HG02759 (cell line): ENCODE measurements at regions not wholly inside any gene's neighbourhood (a gene's known extent, or its start where the extent isn't known, plus 50 kb on each side); places are given as distances from the start of the nearest gene placed in this dataset.
"Not testable (repeated sequence)": the region's sequence is repeated elsewhere in the genome, so short reads cannot be mapped to it uniquely, and the experiment has no call there.

Experiments used
- ATAC-seq: cut with Tn5 transposase; IDR thresholded peaks from one replicate; pipeline ENCODE4 v1.9.1; 2021; ENCODE audit warnings: mild to moderate bottlenecking, moderate library complexity; ENCODE audit not compliant: unreplicated experiment

DNA sequence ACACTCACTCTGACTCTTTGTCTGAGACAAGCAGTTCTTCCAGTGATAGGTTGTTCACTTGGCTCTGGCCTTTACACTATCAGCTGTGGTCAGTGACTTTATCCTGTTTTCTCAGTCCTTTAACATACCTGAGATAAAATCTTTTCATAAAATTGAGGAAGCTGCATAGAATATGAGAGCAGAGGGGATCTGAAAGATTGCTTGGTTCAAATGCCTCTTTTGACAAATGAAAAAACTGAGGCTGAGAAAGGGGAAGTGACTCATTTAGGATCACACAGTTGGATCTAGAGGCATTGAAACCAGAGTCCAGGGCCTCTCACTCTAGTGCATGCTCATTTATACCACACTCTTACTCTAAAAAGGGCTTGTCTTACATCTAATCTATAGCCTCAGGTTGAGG is 277.0 kb upstream of the TBX18 start:
- ATAC-seq = peak; percentile 52

- no peak for ATAC-seq
Observed at GRCh38 chr6:85037221-85037620, 272.8 kb upstream of the TBX18 start.

GRCh38 chr6:85035766-85036165 is 271.4 kb upstream of the TBX18 start:
- no peak for ATAC-seq

DNA sequence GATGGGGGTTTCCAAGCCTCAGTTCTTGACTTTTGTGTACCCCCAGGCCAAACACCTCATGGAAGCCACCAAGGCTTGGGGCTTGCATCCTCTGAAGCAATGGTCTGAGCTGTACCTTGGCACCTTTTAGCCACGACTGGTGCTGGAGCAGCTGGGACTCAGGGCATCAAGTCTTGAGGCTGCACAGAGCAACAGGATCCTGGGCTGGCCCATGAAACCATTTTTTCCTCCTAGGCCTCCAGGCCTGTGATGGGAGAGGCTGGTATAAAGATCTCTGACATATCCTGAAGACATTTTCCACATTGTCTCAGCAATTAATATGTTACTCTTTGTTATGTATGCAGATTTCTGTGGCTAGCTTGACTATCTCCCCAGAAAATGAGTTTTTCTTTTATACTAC is 269.1 kb upstream of the TBX18 start:
- ATAC-seq = no peak

- ATAC-seq = no peak
Observed at GRCh38 chr6:85026021-85026420, 261.6 kb upstream of the TBX18 start.

DNA sequence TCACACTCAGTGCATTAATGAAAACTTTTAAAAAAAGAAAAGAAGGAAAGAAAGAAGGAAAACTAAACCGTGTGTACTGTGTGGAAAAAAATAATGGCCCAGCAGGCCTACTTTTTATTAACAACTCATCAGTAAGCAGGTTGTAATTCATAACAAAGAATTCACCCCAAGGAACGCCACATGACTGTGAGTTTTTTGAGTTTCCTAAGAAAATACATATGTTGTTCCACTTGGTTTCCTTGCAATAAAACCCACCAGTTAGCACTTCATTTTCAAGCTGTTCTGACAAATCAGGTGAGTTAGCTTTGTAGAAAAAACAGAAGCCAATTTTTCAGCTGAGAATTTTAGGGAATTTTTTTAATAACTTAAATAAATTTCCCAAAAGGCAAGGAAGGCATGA is 259.3 kb upstream of the TBX18 start:
- no peak for ATAC-seq

- no peak for ATAC-seq
Observed at GRCh38 chr6:85017352-85017751, 253.0 kb upstream of the TBX18 start.

DNA sequence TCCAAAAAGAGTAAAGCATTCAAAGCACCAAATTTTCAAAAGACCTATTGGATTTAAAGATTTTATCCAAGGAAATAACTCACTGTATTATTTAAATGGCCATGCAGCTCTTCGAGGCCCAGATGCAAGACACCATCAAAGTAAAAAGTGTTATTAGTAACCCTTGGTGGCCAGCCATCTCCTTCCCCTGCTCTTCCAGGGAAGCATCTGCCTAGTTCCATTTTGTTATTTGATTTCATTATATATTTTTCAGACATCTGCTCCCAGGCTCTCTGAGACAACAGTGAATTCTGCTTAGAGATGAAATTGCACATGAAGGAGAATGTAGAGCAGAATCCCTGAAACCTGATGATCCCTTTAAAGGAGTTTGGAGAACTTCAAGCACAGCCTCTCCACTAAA is 252.3 kb upstream of the TBX18 start:
- no peak for ATAC-seq

- peak; percentile 84 for ATAC-seq
Observed at GRCh38 chr6:85015396-85015990, 251.1 kb upstream of the TBX18 start.

DNA sequence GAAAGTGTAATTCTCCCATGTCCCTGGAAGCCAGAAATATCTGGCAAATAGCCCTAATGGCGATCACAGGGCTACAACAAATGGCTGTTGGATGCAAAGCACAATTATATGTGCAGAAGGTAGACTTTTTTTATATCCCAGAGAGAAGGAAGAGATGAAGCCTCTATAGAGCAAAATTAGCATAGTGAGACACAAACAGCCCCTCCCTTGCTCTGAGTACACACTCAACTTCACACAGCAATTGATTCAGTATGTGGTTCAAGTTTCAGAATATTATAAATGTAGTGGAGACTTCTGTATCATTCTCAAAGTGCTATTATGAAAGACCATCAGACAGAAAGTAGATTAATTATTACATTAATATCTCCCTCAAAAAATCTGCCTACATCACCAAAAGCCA is 246.5 kb upstream of the TBX18 start:
- ATAC-seq = no peak

DNA sequence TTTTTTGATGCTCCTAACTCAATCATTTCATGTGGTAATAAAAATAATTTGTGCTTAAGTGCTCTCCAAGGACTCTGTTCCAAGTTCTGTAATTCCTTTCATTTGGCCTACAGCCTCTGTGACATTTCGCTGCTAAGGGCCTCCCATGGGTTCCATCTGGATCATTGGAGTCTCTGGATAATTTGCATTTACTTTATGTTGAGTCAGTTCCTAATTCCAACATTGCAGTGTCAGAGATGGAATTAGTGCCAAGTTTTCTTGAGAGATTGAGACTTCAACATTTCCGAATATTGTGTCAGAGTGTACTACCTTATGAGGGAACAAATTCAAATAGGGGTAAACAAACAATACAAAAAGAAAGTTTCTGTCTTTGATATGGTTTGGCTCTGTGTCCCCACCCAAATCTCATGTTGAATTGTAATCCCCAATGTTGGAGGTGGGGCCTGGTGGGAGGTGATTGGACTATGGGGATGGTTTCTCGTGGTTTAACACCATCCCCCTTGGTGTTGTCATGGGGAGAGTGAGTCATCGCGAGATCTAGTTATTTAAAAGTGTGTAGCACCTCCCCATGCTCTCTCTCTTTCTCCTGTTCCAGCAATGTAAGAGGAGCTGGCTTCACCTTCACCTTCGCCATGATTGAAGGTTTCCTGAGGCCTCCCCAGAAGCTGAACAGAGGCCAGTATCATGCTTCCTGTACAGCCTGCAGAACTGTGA is 244.1 kb upstream of the TBX18 start:
- ATAC-seq = no peak

GRCh38 chr6:85006362-85006761 is 242.0 kb upstream of the TBX18 start:
- no peak for ATAC-seq

DNA sequence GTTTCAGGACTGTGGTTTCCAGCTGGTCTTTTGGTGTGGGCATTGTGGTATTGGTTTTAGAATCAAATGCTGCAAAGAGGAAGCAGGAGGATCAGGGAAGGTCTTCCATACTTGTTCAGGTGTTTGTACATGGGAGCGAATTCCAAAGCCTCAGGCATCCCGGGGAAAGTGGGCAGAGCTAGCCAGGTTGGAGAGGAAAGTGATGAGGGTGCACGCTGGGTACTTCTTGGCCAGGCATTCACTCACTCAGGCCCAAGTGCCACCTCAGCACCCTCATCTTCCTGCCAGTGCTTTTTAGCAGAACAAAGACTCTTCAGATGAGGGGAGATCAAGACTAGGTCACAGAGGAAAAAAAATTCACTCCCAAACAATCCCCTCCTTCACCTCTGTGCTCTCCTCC is 241.1 kb upstream of the TBX18 start:
- no peak for ATAC-seq

DNA sequence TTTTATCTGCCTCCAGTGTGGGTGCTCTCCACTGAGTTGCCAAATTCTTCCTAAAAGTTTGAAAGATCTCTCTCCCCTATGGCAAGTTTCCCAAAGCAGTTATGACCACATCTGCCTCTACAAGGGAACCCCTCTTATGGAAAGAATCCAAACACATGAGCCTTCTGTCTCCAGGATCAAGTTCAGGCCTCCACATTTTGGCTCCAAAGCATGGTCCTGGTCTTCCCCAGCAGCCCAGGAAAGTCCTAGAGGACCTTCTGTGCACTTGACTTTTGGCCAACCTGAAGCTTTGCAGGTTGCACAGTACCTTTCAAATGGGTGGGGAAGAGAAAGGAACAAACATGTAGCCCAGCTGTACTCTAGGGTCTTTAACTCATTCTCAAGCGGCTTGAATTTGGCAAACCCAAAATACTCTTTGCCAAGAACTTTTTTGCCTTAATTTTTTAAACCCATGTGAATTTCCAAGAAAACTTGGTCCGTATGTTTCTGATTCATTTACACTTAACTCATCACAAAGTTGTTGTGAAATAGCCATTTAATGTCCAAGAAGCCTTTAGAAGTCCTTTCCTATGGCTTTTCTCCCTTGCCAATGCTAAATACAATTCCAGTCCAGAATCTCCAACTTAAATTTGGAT is 240.1 kb upstream of the TBX18 start:
- ATAC-seq = no peak

GRCh38 chr6:85002847-85003246 is 238.4 kb upstream of the TBX18 start:
- ATAC-seq = no peak

DNA sequence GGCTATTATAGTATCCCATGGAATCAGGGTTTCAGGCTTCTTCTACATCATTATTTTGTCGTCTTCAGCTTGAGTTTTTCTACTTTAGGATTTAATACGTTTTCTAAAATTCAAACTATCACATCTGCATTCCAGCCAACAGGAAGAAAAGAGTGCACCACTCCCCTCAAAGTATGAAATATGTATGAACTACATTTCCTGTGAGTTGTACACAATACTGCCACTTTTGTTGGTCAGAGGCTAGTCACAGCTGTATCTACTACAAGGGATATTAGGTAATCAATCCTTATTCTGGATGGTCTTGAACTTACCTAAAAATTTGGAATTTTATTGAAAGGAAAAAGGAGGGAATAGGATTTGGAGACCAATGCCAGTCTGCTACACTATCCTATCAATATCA is 235.6 kb upstream of the TBX18 start:
- no peak for ATAC-seq

DNA sequence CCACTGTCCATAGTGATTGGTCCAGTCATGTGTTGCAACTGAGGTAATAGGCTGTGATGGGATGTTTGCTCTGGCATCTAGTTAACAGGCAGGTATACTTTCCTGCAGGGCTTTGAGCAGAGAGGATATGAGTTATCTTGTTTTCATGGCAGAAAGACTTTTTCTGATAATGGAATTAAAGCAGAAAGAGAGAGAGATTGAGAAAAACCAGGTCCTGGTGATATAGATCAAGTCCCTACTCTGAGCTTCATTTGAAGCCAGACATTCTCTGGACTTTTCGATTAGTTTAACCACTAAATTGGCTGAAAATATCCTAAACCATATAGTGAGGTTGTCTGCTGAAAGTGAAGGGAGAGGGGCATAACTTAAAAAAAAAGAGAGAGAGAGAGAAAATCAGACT is 233.8 kb upstream of the TBX18 start:
- no peak for ATAC-seq

DNA sequence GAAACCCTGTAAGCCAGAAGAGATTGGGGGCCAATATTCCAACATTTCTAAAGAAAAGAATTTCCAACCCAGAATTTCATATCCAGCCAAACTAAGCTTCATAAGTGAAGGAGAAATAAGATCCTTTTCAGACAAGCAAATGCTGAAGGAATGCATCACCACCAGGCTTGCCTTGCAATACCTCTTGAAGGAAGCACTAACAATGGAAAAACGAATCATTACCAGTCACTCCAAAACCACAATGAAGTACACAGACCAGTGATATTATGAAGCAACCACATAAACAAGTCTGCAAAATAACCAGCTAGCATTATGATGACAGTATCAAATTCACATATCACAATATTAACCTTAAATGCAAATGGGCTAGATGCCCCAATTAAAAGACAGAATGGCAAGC is 224.4 kb upstream of the TBX18 start:
- ATAC-seq = not testable (repeated sequence)

GRCh38 chr6:84985490-84985889 is 221.1 kb upstream of the TBX18 start:
- ATAC-seq = not testable (repeated sequence)

DNA sequence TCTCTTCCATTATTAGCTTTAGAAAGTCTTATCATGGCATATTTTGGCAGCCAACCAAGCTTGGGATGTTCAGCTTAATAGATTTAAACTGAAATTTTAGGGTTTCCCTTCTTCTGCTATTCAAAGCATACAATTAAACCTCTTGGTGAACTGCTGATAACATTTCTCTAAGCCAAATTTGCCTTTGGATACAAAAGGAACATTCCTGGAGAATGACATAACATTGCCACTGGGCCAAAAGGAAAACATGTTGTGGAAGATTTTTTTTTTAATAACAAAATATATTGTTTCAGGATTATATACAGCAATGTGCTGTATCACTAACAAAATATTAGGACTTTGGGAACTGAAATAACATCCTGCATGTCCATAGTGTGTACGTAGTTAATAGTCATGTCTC is 215.1 kb upstream of the TBX18 start:
- no peak for ATAC-seq

- ATAC-seq = no peak
Observed at GRCh38 chr6:84977363-84977705, 212.9 kb upstream of the TBX18 start.

- ATAC-seq = no peak
Observed at GRCh38 chr6:84976526-84977362, 212.3 kb upstream of the TBX18 start.
